HEK293T (cell line): ENCODE measurements at regions not wholly inside any gene's neighbourhood (a gene's known extent, or its start where the extent isn't known, plus 50 kb on each side); places are given as distances from the start of the nearest gene placed in this dataset.

Source experiments
- CTCF ChIA-PET: fragments of 350-600 bp; formaldehyde crosslinking; extraction: SDS; loops from one replicate; lab custom pipeline; 2021; ENCODE audit warnings: antibody characterized with exemption, inconsistent platforms; lab: Yijun Ruan, JAX
- POLR2A ChIA-PET: fragments of 350-600 bp; formaldehyde crosslinking; extraction: SDS; loops from one replicate; lab custom pipeline; 2020; ENCODE audit warnings: antibody characterized with exemption, inconsistent platforms; lab: Yijun Ruan, JAX
- DNase-seq: peaks from one replicate; pipeline ENCODE4 v3.0.0; 2012; ENCODE audit warnings: mixed read lengths; ENCODE audit errors: extremely low spot score
- ARNT ChIP-seq: fragments of 450-650 bp; IDR thresholded peaks from 2 replicates; pipeline ENCODE4 v1.6.1; 2017; ENCODE audit warnings: mild to moderate bottlenecking
- BHLHE40 ChIP-seq: fragments of 450-650 bp; IDR thresholded peaks from 2 replicates; pipeline ENCODE4 v1.6.1; 2016; ENCODE audit warnings: mild to moderate bottlenecking, moderate library complexity, borderline replicate concordance
- CTBP1 ChIP-seq: fragments of 450-650 bp; IDR thresholded peaks from 2 replicates; pipeline ENCODE4 v1.6.1; 2016; ENCODE audit warnings: borderline replicate concordance
- ELF4 ChIP-seq: fragments of 450-650 bp; IDR thresholded peaks from 2 replicates; pipeline ENCODE4 v1.6.1; 2017; ENCODE audit warnings: antibody characterized with exemption
- FOXA1 ChIP-seq: fragments of 450-650 bp; IDR thresholded peaks from 2 replicates; pipeline ENCODE4 v1.6.1; 2016; ENCODE audit warnings: mild to moderate bottlenecking
- FOXK2 ChIP-seq: fragments of 450-650 bp; IDR thresholded peaks from 2 replicates; pipeline ENCODE4 v1.6.1; 2016; ENCODE audit warnings: mild to moderate bottlenecking
- FOXM1 ChIP-seq: fragments of 450-650 bp; IDR thresholded peaks from 2 replicates; pipeline ENCODE4 v1.6.1; 2017; ENCODE audit warnings: mild to moderate bottlenecking, borderline replicate concordance
- HDGF ChIP-seq: fragments of 450-650 bp; IDR thresholded peaks from 2 replicates; pipeline ENCODE4 v1.6.1; 2017; ENCODE audit warnings: antibody characterized with exemption, borderline replicate concordance
- L3MBTL2 ChIP-seq: fragments of 450-650 bp; conservative IDR thresholded peaks from 2 replicates; pipeline ENCODE4 v1.6.1; 2016; ENCODE audit warnings: mild to moderate bottlenecking
- LEF1 ChIP-seq: fragments of 450-650 bp; IDR thresholded peaks from 2 replicates; pipeline ENCODE4 v1.6.1; 2017; ENCODE audit warnings: mild to moderate bottlenecking, borderline replicate concordance
- NFRKB ChIP-seq: fragments of 450-650 bp; IDR thresholded peaks from 2 replicates; pipeline ENCODE4 v1.6.1; 2016; ENCODE audit warnings: mild to moderate bottlenecking, moderate library complexity
- SP1 ChIP-seq: fragments of 450-650 bp; IDR thresholded peaks from 2 replicates; pipeline ENCODE4 v1.6.1; 2017
- SUZ12 ChIP-seq: fragments of 450-650 bp; IDR thresholded peaks from 2 replicates; pipeline ENCODE4 v1.6.1; 2016; ENCODE audit warnings: mild to moderate bottlenecking
- TARDBP ChIP-seq: fragments of 450-650 bp; IDR thresholded peaks from 2 replicates; pipeline ENCODE4 v1.6.1; 2016
- ZNF384 ChIP-seq: fragments of 450-650 bp; IDR thresholded peaks from 2 replicates; pipeline ENCODE4 v1.6.1; 2016
- TF ChIP-seq, protein P1 (sequence below): fragments of 450-650 bp; IDR thresholded peaks from 2 replicates; pipeline ENCODE4 v1.6.1; 2016

DNA sequence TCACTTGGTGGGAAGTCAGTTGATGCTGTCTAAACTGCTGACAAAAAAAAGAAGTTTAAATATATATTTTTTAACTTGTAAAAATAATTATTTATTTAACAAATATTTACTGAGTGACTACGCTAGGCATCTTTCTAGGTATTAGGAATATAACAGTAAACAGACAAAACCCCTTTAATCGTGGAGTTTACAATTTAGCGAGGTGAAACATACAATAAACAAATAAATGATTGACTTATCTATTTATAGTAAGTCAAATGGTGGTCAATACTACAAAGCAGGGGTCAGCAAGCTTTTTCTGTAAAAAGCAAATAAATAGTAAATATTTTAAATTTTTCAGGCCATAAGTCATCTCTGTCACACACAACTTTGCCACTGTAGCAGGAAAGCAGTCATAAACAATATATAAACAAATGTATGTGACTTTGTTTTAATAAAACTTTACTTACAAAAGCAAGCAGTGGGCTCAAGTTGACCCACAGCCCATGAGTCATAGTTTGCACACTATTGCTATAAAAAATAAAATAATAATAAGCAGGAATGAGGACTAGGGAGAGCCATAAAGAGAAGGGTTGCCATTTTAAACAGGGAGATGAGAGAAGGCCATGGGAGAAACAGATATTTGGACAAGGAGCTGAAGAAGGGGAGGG, 263.9 kb downstream of the PLPP3 start:
- no peak for DNase-seq
- ChIA-PET POLR2A (no interaction called here), CTCF (no interaction called here)
- TF ChIP-seq BHLHE40: no peak
- TF ChIP-seq, protein P1, sequence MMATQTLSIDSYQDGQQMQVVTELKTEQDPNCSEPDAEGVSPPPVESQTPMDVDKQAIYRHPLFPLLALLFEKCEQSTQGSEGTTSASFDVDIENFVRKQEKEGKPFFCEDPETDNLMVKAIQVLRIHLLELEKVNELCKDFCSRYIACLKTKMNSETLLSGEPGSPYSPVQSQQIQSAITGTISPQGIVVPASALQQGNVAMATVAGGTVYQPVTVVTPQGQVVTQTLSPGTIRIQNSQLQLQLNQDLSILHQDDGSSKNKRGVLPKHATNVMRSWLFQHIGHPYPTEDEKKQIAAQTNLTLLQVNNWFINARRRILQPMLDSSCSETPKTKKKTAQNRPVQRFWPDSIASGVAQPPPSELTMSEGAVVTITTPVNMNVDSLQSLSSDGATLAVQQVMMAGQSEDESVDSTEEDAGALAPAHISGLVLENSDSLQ: no peak
- TF ChIP-seq TARDBP: no peak
- TF ChIP-seq FOXM1: no peak
- no peak for TF ChIP-seq L3MBTL2
- no peak for TF ChIP-seq SP1
- no peak for TF ChIP-seq FOXK2
- no peak for TF ChIP-seq CTBP1
- no peak for TF ChIP-seq HDGF
- no peak for TF ChIP-seq ARNT
- TF ChIP-seq NFRKB: no peak
- no peak for TF ChIP-seq FOXA1
- TF ChIP-seq LEF1: no peak
- TF ChIP-seq ELF4: no peak
- no peak for TF ChIP-seq SUZ12
- no peak for TF ChIP-seq ZNF384

DNA sequence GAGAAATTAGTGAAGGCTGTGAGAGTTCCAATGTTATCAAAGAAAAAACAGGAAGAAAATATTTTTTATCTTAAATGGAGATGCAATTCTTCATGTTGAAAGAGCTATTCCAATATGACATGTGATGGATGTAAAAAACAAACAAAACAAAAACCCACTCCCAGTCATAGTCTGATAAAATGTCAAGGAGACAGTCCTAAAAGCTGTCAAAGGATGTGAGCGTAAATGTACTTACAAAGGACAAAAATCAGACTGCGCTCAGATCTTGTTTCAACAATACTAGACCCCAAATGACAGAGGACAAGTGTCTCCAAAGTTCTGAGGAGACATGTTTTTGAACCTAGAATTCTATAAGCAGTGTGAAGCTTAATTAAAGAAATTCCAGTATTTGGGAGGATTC, 265.8 kb downstream of the PLPP3 start:
- CTCF ChIA-PET: no interaction called here
- TF ChIP-seq, protein P1: no peak
- TF ChIP-seq ZNF384 (no peak), FOXK2 (no peak), HDGF (no peak), SP1 (no peak), FOXA1 (no peak), ELF4 (no peak), CTBP1 (no peak), BHLHE40 (no peak), LEF1 (no peak), TARDBP (no peak), L3MBTL2 (no peak), NFRKB (no peak), FOXM1 (no peak), SUZ12 (no peak), ARNT (no peak)
- DNase-seq: no peak
- POLR2A ChIA-PET: no interaction called here

DNA sequence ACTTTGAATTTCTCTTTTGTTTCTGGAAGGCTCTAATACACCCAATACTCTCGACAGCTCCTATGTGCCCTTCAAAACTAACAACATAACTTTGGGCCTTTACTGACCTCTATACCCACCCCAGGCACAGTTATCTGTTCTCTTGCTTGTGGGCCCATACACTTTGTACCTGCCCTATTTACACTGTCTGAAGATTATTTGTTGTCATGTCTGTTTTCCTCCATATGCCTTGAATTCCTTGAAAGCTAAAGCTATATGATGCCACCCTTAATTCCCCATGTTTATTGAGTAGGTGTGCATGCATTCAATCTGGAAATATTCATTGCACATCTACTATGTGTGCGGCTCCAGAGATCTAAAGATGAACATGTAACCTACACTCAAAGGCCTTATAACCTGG, 267.6 kb downstream of the PLPP3 start:
- no peak for DNase-seq
- TF ChIP-seq L3MBTL2 (no peak), TARDBP (no peak), ELF4 (no peak), HDGF (no peak), NFRKB (no peak), BHLHE40 (no peak)
- CTCF ChIA-PET: no interaction called here
- POLR2A ChIA-PET: no interaction called here

DNA sequence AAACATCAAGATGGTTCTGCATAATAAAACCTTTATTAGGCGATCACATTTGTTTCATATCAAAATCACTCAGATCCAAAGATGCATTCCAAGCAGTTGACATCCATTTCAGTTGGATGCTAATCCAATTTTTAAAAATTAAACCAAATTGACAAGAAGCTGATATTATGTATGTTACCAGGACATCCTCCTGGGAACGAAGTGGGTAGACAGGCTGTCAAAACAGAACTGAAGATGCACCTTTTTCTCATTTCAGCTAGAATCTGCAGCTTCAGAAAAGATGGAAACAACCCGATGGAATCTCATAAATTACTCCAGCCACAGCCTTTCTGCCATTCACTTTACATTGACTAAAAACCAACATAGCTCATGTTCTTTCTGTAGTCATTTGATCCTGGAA, 268.4 kb downstream of the PLPP3 start:
- ChIA-PET CTCF (no interaction called here), POLR2A (no interaction called here)
- DNase-seq: no peak
- no peak for TF ChIP-seq FOXM1
- no peak for TF ChIP-seq SUZ12
- no peak for TF ChIP-seq FOXK2

DNA sequence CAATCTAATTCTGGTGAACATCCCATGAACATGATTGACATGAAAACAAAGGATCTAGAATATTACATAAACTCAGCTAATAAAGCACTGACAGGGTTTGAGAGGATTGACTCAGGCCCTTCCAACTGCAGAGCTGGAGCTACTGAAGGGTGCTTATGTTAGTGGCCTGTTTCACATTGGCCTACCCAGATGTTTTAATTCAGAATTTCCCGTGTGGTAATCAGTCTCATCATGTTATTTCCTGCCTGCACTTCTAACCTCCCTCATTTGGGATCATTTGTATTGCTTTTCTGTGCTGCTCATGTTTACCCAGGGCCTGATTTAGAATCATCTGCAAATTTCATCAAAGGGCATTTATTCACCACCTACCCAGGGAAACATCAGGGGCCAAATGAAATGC, 270.3 kb downstream of the PLPP3 start:
- POLR2A ChIA-PET: no interaction called here
- no peak for DNase-seq
- CTCF ChIA-PET: no interaction called here
- TF ChIP-seq SP1 (no peak), ZNF384 (no peak), SUZ12 (no peak), L3MBTL2 (no peak), ARNT (no peak), FOXM1 (no peak), LEF1 (no peak), TARDBP (no peak), CTBP1 (no peak), HDGF (no peak), FOXA1 (no peak), FOXK2 (no peak)
- TF ChIP-seq, protein P1: no peak

DNA sequence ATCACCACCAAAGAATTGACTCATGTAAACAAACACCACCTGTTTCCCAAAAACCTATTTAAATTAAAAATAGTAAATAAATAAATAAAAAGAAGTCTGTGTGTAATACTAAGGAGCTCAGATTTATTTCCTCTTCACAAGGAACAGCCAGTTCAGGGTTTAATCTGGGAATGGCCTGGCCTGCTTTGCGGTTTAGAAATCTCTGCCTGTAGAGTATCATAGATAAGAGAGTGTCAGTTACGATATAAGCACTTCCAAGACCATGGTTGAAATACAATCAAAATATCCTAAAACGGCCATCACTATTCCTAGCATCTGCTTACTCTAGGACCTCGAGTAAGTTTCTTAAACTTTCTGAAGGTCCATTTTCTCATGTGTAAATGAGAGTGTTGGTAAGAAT, 274.4 kb downstream of the PLPP3 start:
- ChIA-PET POLR2A (no interaction called here), CTCF (no interaction called here)
- DNase-seq: no peak
- no peak for TF ChIP-seq NFRKB

DNA sequence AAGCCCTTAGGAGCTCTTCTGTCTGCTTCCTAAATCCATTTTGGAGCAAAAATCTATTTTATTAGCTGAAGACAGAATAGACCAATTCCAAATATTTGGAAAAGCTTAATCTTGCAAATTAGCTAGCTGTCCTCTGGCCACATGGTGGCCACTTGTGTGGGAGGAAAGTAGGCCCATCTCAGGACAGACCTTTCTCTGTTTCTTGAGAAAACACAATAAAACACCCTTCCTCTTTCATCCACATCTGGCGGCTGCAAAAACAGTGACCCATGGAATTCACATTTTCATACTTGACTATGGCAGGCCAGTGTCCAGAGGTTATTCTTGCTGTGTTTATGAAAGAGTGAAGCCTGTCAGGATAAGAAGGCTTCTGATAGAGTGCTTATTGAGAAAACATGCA, 275.6 kb downstream of the PLPP3 start:
- ChIA-PET POLR2A (no interaction called here), CTCF (interaction anchor here (0.8 kb wide), 1 partner anchor 183 kb away, joined by 3 read pairs; no protein-coding TSS in a partner anchor)
- no peak for TF ChIP-seq NFRKB
- no peak for TF ChIP-seq LEF1
- no peak for TF ChIP-seq ELF4
- TF ChIP-seq HDGF: no peak
- TF ChIP-seq SUZ12: no peak
- TF ChIP-seq ARNT: no peak
- TF ChIP-seq ZNF384: no peak
- TF ChIP-seq CTBP1: no peak
- TF ChIP-seq FOXA1: no peak
- TF ChIP-seq, protein P1: no peak
- TF ChIP-seq SP1: no peak
- TF ChIP-seq FOXK2: no peak
- TF ChIP-seq L3MBTL2: no peak
- DNase-seq: no peak
